Esophagus squamous epithelium (tissue), 4 donors: ENCODE measurements at regions not wholly inside any gene's neighbourhood (a gene's known extent, or its start where the extent isn't known, plus 50 kb on each side); places are given as distances from the start of the nearest gene placed in this dataset.

Experiments used
- POLR2A ChIP-seq, 4 donors: fragments of 450-650 bp; IDR thresholded peaks; one replicate each; pipeline ENCODE4 v1.6.1; 2017; ENCODE audit warnings: antibody characterized with exemption in 4 of 4, mild to moderate bottlenecking in 4 of 4, moderate library complexity in 3 of 4
- TF ChIP-seq, protein P1 (sequence below), 6 experiments: fragments of 450-650 bp in 4 of 6; fragments of 200-600 bp in 2 of 6; sonication (generic) in 2 of 6; IDR thresholded peaks; one replicate each; pipeline ENCODE4 v1.5.1; 2016 to 2019; ENCODE audit warnings: antibody characterized with exemption in 6 of 6, mild to moderate bottlenecking in 4 of 6, moderate library complexity in 4 of 6

GRCh38 chr18:70684821-70685220 lies 396.0 kb downstream of the SOCS6 start:
- TF ChIP-seq, protein P1, sequence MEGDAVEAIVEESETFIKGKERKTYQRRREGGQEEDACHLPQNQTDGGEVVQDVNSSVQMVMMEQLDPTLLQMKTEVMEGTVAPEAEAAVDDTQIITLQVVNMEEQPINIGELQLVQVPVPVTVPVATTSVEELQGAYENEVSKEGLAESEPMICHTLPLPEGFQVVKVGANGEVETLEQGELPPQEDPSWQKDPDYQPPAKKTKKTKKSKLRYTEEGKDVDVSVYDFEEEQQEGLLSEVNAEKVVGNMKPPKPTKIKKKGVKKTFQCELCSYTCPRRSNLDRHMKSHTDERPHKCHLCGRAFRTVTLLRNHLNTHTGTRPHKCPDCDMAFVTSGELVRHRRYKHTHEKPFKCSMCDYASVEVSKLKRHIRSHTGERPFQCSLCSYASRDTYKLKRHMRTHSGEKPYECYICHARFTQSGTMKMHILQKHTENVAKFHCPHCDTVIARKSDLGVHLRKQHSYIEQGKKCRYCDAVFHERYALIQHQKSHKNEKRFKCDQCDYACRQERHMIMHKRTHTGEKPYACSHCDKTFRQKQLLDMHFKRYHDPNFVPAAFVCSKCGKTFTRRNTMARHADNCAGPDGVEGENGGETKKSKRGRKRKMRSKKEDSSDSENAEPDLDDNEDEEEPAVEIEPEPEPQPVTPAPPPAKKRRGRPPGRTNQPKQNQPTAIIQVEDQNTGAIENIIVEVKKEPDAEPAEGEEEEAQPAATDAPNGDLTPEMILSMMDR (IDR thresholded peaks at IDR 0.05), result no peak
- TF ChIP-seq POLR2A (IDR thresholded peaks at IDR 0.05), result no peak
